ENCODE measurements at regions not wholly inside any gene's neighbourhood (a gene's known extent, or its start where the extent isn't known, plus 50 kb on each side); places are given as distances from the start of the nearest gene placed in this dataset.

- DNase-seq (ENCODE audit: low spot score), result no peak
These were observed 243.3 kb upstream of the CELF2 start for GRCh38 chr10:10774416-10774815.

GRCh38 chr10:10776363-10776762, 241.3 kb upstream of the CELF2 start:
- no peak for DNase-seq (ENCODE audit: low spot score)

- no peak for DNase-seq (ENCODE audit: low spot score)
These were observed 240.4 kb upstream of the CELF2 start for GRCh38 chr10:10777279-10777678.

DNA sequence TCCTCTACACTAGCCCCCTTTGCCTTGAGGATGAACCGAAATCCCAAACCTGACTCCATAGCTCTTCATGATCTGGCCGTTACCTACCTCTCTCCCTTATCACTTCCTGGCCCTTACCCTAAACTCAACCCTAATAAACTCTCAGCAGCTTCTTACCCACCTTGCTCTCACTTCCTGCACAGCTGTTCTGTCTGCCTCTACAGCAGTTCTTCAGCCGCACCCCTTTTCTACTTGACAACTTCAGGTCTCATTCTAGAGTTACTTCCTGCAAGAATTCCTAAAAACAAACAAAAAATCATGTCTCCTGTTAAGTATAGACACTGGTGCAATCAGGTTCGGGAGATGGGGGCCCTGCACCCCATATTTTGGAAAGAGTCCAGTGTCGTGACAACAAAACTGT, 239.9 kb upstream of the CELF2 start:
- DNase-seq (ENCODE audit: low spot score), result no peak

GRCh38 chr10:10778959-10779358, 238.7 kb upstream of the CELF2 start:
- no peak for DNase-seq (ENCODE audit: low spot score)

DNA sequence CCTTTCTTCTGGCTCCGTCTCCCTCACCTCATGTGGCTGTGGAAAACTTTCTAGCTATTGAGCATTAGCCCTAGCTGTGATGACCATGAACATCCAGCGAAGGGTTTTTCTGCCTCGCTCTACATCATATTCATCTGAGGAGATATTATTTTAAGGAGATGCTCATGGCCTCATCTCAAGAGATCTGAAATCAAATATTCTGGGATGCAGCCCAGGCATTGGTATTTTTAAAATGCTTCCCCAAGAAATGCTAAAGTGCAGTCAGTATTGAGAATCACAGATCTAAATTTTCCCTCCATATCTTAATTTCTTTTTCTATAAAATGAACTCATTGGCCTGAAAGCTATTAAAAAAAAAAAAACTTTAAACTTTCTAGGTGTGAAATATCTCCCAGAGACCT, 238.2 kb upstream of the CELF2 start:
- DNase-seq (ENCODE audit: low spot score), result no peak

DNA sequence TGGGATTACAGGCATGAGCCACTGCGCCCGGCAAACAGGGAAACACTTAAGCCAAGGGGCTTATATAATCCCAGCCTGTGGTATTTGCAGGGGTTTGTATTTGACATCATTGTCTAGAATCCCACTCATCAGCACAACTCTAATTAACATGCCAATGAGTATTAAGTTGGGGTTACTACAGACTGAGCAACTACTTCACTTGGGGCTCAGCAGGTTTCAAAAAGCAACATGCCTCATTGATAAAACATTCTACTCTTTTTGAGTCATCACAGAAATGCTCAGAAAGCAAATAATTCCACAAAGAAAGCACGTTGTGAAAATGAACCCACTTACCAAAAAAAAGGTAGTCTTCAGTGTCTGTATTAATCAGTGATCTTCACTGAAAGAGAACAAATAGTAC, 236.9 kb upstream of the CELF2 start:
- no peak for DNase-seq (ENCODE audit: low spot score)

- no peak for DNase-seq (ENCODE audit: low spot score)
These were observed 235.1 kb upstream of the CELF2 start for GRCh38 chr10:10782603-10783002.

GRCh38 chr10:10785627-10786026, 232.0 kb upstream of the CELF2 start:
- no peak for DNase-seq (ENCODE audit: low spot score)

DNA sequence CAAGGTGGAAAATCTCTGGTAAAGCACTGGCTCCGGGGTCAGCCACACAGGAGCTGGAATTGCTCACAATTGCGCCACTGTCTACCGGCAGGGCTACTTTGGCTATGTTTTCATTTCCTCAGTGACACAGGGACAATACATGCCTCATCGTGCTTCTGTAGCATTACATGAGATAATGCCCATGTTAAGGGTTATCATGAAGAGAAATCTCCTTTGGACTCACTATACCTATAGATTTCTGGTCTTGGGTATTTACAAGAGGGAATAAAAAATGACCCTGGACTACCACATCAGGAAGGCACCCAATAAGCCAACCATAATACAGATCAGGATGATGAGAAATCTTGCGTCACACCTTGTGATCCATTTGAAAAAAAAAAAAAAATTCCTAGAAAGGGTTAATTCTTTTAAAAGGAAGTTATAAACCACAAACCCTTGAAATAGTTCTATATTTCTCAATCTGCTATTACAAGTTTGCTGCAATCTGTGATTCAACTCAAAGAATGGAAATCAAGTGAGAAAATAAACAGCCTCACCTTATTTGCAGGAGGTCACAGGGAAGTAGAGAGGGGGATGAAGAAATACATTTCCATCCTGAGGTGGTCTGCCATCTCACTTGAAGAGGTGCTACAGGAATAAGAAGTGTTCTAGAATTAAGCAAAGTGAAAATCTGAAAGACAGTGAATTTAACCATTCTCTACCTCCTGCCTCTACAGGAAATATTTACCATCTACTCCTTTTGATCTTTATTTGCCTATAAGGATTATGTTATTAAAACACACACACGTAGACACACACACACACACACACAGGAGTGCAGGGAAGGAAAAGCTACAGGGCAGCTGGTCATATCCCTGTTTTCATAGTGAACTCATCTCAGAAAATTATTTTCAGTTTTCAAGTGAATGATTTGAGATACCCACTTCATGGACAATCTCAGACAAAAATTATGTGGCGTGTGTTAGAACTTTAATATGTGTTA, 231.3 kb upstream of the CELF2 start:
- no peak for DNase-seq (ENCODE audit: low spot score)

DNA sequence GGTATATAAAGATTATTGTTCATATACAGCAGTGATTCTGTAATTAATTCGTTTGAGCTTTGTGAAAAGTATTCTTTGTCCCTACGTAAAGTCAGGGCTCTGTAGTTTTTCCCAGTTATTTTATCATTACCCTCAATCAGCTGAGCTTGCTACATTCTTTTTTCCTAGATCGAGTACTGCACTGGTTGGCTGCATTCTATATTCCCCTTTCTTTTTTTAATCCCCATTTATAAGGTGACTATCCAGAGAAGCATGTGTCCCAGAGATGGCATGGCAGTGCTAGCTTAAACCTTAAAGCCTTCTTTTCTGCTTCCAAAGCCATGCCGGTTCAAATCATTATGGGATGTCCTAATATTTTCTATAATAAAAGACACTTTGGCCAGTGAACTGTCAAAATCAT, 230.1 kb upstream of the CELF2 start:
- no peak for DNase-seq (ENCODE audit: low spot score)

DNA sequence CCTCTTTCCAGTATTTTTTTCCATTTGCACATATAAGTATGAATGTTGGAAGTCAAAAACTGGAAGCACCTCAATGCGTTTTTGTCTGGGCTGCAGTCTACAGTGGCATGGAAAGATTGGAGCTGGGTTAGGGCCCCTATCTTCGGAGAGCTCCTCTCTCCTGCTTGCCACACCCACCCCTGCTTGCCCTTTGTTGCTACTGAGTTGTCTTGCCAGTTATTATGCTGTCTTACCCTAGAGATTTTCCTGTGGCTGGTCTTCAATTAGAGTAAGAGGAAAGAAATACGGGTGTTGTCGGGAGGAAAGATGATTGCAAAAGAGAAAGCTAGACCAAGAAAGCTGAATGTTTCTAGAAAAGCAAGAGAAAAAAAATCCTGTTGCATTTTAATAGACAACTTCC, 228.9 kb upstream of the CELF2 start:
- no peak for DNase-seq (ENCODE audit: low spot score)

DNA sequence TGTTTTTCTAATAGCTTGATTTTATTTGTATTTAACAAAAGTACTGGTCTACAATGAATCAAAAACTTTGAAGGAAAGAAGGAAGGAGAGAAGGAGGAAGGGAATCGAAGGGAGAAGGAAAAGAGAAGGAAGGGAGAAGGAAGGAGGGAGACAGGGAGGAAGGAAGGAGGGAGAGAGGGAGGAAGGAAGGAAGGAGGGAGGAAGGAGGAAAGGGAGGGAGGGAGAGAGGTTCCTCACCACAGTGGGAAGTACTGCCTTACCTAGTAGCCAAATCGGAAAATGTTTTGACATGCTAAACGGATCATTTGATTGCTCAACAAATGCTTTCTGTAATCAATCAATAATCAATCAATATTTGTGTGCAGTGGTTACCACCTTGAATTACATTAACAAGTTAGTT, 225.8 kb upstream of the CELF2 start:
- no peak for DNase-seq (ENCODE audit: low spot score)

- DNase-seq (ENCODE audit: low spot score), result peak; percentile 6
These were observed 225.0 kb upstream of the CELF2 start for GRCh38 chr10:10792681-10793080.

- no peak for DNase-seq (ENCODE audit: low spot score)
These were observed 223.6 kb upstream of the CELF2 start for GRCh38 chr10:10794046-10794445.

- DNase-seq (ENCODE audit: low spot score), result no peak
These were observed 222.9 kb upstream of the CELF2 start for GRCh38 chr10:10794791-10795191.

DNA sequence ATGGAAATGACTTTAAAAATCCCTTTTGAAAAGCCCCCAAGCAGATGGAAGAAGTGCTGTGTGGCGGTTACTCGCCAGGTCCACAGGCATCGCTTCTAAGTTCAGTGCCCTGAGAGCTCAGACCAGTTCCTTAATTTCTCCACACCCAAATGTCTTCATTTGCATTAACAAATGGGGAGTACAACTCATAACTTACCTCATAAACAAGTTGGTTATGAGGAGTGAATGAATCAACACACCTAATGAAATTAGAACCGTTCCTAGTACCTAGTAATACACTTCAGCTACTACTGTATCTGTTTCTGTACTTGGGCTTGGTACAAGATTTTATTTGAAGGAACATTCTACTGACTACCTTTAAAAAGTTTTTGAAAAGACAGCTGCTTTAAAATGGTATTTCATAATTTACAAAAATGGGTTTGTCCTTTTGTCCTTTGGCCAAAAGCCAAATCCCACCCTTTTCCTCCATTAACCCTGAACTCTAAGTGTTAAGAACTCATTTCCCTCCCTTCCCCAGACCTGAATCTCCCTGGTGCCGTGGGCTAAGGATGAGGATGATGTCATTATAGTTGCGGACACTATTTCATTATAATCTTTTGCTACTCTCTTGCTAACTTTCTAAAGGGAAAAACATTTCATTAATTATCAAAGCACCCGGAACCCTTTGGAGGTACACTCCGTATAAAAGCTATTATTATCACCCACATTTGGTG, 221.5 kb upstream of the CELF2 start:
- no peak for DNase-seq (ENCODE audit: low spot score)

DNA sequence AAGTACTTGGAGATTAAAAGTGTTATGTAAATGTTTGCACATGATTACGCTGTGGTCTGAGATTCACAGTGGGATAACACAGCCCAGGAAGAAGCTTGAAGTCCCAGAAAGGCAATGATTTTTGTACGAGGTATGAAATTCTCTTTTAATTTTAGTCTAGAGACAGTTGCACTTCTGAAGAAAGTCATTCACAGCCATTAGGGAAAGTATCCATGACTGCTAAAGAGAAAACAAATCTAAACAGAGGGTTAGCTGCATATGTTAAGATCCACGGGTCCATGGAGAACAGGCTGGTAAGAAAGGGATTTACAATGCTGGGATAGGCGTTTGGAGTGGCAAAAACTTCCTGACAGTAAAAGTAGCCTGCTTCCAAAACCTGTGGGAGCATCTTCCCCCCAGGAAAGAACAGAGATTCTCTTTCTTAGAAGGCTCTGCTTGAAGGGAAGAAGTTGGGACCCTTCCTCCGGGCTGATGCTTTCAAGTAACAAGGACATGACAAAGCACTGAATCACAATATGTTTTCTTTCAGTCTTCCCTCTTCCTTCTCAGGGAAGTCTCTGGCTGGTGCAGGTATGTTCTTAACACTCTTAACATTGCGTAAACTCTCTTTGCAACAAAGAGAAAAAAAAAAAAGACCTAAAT, 220.8 kb upstream of the CELF2 start:
- no peak for DNase-seq (ENCODE audit: low spot score)

- no peak for DNase-seq (ENCODE audit: low spot score)
These were observed 220.2 kb upstream of the CELF2 start for GRCh38 chr10:10797513-10797912.

- DNase-seq (ENCODE audit: low spot score), result no peak
These were observed 219.4 kb upstream of the CELF2 start for GRCh38 chr10:10798102-10798863.

DNA sequence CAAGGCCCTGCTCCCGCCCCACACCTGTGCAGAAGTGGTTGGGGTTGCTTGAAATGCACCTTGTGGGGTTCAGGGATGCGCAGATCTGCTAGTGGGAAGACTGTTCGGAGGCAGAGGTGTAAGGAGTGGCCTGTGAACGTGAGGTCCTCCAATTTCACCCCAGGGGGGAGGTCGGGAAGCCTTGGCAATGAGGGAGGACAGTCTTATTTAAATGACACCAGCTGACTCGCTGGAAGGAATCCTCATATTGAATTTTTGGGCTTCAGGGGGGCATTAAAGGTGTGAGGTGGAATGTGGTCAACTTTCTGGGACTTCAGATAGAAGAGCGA, 218.8 kb upstream of the CELF2 start:
- DNase-seq (ENCODE audit: low spot score), result no peak

- no peak for DNase-seq (ENCODE audit: low spot score)
These were observed 216.7 kb upstream of the CELF2 start for GRCh38 chr10:10800961-10801360.
